CD4-positive, alpha-beta T cell (primary cell): ENCODE measurements at regions not wholly inside any gene's neighbourhood (a gene's known extent, or its start where the extent isn't known, plus 50 kb on each side); places are given as distances from the start of the nearest gene placed in this dataset.

Source experiments
- ATAC-seq: fragments of 200-7000 bp; cut with Tn5 transposase; one replicate; pipeline ENCODE4 v1.10.0; 2022; ENCODE audit warnings: mild to moderate bottlenecking; ENCODE audit not compliant: poor library complexity
- CTCF ChIA-PET: fragments of 350-600 bp; sonication (Branson Sonifier 250); formaldehyde crosslinking; loops from one replicate; lab custom pipeline; 2021; ENCODE audit warnings: antibody characterized with exemption, inconsistent platforms; lab: Charles Lee
- POLR2A ChIA-PET: fragments of 350-600 bp; sonication (Branson Sonifier 250); formaldehyde crosslinking; loops from one replicate; lab custom pipeline; 2021; ENCODE audit warnings: antibody characterized with exemption, inconsistent platforms; lab: Charles Lee
- DNase-seq, 14 experiments: peaks; one replicate each; pipeline ENCODE4 v3.0.0-alpha.2; 2013 to 2020; ENCODE audit warnings: mixed read lengths in 2 of 14
- H3K27ac ChIP-seq, 2 donors: one replicate each; pipeline versions ENCODE4 v1.5.1 to v1.7.0; 2013; ENCODE audit warnings: low read length in 2 of 2, low read depth in 1 of 2, mild to moderate bottlenecking in 1 of 2
- H3K27me3 ChIP-seq, 2 experiments: 1 replicate in 1 of 2; 2 replicates in 1 of 2; pipeline versions ENCODE4 v1.6.1 to v1.7.0; 2013; ENCODE audit warnings: low read length in 2 of 2, control low read depth in 1 of 2, mild to moderate bottlenecking in 1 of 2, moderate library complexity in 1 of 2; ENCODE audit not compliant: insufficient read depth in 2 of 2, control insufficient read depth in 1 of 2
- H3K36me3 ChIP-seq: one replicate; pipeline ENCODE4 v1.6.1; 2013; ENCODE audit warnings: low read length, control low read depth; ENCODE audit not compliant: insufficient read depth
- H3K4me1 ChIP-seq: one replicate; pipeline ENCODE4 v1.6.1; 2013; ENCODE audit warnings: low read length, control low read depth; ENCODE audit not compliant: insufficient read depth
- H3K4me3 ChIP-seq: one replicate; pipeline ENCODE4 v1.5.1; 2013; ENCODE audit warnings: mild to moderate bottlenecking, low read length, moderate library complexity
- H3K9me3 ChIP-seq, 2 experiments: 1 replicate in 1 of 2; 2 replicates in 1 of 2; pipeline versions ENCODE4 v1.6.1 to v1.7.0; 2013; ENCODE audit warnings: low read length in 2 of 2, mild to moderate bottlenecking in 2 of 2, control low read depth in 1 of 2, moderate library complexity in 1 of 2; ENCODE audit not compliant: control insufficient read depth in 1 of 2, insufficient read depth in 1 of 2
- H3K27ac Mint-ChIP-seq: one replicate; pipeline ENCODE4 v1.8.0; 2020; ENCODE audit warnings: mixed read lengths
- H3K27me3 Mint-ChIP-seq: one replicate; pipeline ENCODE4 v1.8.0; 2021; ENCODE audit warnings: mixed read lengths
- H3K36me3 Mint-ChIP-seq: one replicate; pipeline ENCODE4 v1.8.0; 2021; ENCODE audit warnings: low read depth, mixed read lengths
- H3K4me1 Mint-ChIP-seq: one replicate; pipeline ENCODE4 v1.8.0; 2021; ENCODE audit warnings: low read depth, mixed read lengths
- H3K4me3 Mint-ChIP-seq: one replicate; pipeline ENCODE4 v1.8.0; 2020; ENCODE audit warnings: mild to moderate bottlenecking, mixed read lengths
- H3K9me3 Mint-ChIP-seq: one replicate; pipeline ENCODE4 v1.8.0; 2020; ENCODE audit warnings: mixed read lengths
- CTCF ChIP-seq: fragments of 200-600 bp; IDR thresholded peaks from one replicate; pipeline ENCODE4 v1.8.0; 2022; ENCODE audit warnings: antibody characterized with exemption, mild to moderate bottlenecking
- intact Hi-C, 2 experiments: fragments of 100-400 bp; cut with DNase I in 1 of 2; cut with micrococcal nuclease in 1 of 2; formaldehyde crosslinking; loops; one replicate each; pipeline versions ENCODE4 v1.15.1 to v1.9.0; 2023 to 2025; cut with DNase I, micrococcal nuclease

DNA sequence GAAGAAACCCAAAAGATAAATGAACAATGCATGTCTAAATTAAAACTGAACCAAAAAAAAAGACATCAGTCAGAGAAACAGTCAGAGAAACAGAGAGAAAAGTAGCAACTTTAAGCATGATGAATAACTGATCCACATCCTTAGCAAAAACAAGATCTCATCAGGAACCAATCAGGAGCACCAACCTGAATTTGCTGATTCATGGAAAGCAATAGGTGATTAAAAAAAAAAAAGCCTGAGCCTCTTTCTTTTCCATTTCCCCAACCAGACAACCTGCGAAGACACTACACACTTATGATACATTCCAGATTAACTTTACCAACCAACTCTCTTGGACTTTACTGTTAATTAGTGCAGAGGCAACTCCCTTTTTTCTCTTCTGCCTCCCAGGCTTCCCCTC is 112.7 kb upstream of the TAS2R1 start:
- H3K36me3 ChIP-seq: no peaks in the 10 kb centered on the region
- no peaks in the 10 kb centered on the region for H3K4me1 ChIP-seq
- H3K4me3 Mint-ChIP-seq: no peak overlapping the region
- no peak overlapping the region for H3K27ac Mint-ChIP-seq
- CTCF ChIA-PET: no interaction called here
- no peak overlapping the region for H3K27ac ChIP-seq
- H3K36me3 Mint-ChIP-seq: no peaks in the 10 kb centered on the region
- intact Hi-C loops: no loop called here
- H3K9me3 ChIP-seq: no peaks in the 10 kb centered on the region
- no peak overlapping the region for H3K4me3 ChIP-seq
- H3K9me3 Mint-ChIP-seq: peaks cover 17% of the 10 kb centered on the region
- H3K27me3 ChIP-seq: no peaks in the 10 kb centered on the region
- no peaks in the 10 kb centered on the region for H3K4me1 Mint-ChIP-seq
- DNase-seq (no peak), ATAC-seq (no peak)
- no peak for TF ChIP-seq CTCF
- POLR2A ChIA-PET: no interaction called here
- H3K27me3 Mint-ChIP-seq: no peaks in the 10 kb centered on the region

DNA sequence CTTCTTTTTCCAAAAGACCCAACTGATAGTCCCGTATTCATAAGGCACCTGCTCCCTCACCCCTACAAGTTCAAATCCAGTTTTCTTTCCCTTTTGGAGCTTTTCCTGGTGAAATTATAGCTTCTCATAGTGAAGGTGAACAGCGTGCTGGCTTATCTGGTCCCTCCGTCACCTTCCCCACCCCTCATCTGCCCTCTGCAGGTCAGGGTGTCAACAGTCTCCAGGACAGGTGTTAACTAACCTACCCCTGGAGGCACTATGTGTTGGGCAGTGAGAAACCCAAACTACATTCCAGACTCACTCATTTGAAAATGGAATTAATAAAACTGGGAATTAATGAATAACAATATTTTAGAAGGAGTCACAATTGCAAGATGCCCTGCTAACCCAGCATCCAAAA is 109.0 kb upstream of the TAS2R1 start:
- no peak for ATAC-seq
- ChIA-PET POLR2A (no interaction called here), CTCF (no interaction called here)
- DNase-seq: no peak
- no peaks in the 10 kb centered on the region for H3K4me1 ChIP-seq
- no peaks in the 10 kb centered on the region for H3K4me1 Mint-ChIP-seq
- H3K27ac ChIP-seq: no peak overlapping the region
- no peak for TF ChIP-seq CTCF
- H3K36me3 Mint-ChIP-seq: no peaks in the 10 kb centered on the region
- H3K9me3 ChIP-seq: no peaks in the 10 kb centered on the region
- peaks cover 2% of the 10 kb centered on the region for H3K9me3 Mint-ChIP-seq
- H3K27me3 ChIP-seq: no peaks in the 10 kb centered on the region
- intact Hi-C loops: no loop called here
- H3K4me3 ChIP-seq: no peak overlapping the region
- H3K36me3 ChIP-seq: no peaks in the 10 kb centered on the region
- no peaks in the 10 kb centered on the region for H3K27me3 Mint-ChIP-seq
- no peak overlapping the region for H3K27ac Mint-ChIP-seq
- H3K4me3 Mint-ChIP-seq: no peak overlapping the region

- Mint-ChIP-seq H3K9me3 (no peaks in the 10 kb centered on the region), H3K27me3 (no peaks in the 10 kb centered on the region), H3K27ac (no peak overlapping the region), H3K36me3 (no peaks in the 10 kb centered on the region), H3K4me3 (no peak overlapping the region), H3K4me1 (no peaks in the 10 kb centered on the region)
- intact Hi-C loops: no loop called here
- ChIA-PET CTCF (no interaction called here), POLR2A (no interaction called here)
- Histone ChIP-seq H3K36me3 (no peaks in the 10 kb centered on the region), H3K4me1 (no peaks in the 10 kb centered on the region), H3K4me3 (no peak overlapping the region), H3K9me3 (no peaks in the 10 kb centered on the region), H3K27me3 (no peaks in the 10 kb centered on the region), H3K27ac (no peak overlapping the region)
- ATAC-seq (no peak), DNase-seq (no peak)
- no peak for TF ChIP-seq CTCF
Measured at GRCh38 chr5:9737265-9737664, 107.1 kb upstream of the TAS2R1 start.
